Skeletal muscle satellite cell (primary cell): ENCODE measurements at regions not wholly inside any gene's neighbourhood (a gene's known extent, or its start where the extent isn't known, plus 50 kb on each side); places are given as distances from the start of the nearest gene placed in this dataset.
"Not testable (repeated sequence)": the region's sequence is repeated elsewhere in the genome, so short reads cannot be mapped to it uniquely, and the experiment has no call there.

ENCODE experiments used
- H3K27me3 ChIP-seq: 2 replicates; pipeline ENCODE4 v1.7.0; 2013; ENCODE audit warnings: low read length; ENCODE audit not compliant: control insufficient read depth, insufficient read depth
- H3K36me3 ChIP-seq: 2 replicates; pipeline ENCODE4 v1.7.0; 2013; ENCODE audit warnings: mild to moderate bottlenecking, control low read depth, low read length; ENCODE audit not compliant: insufficient read depth
- H3K4me1 ChIP-seq: 2 replicates; pipeline ENCODE4 v1.7.0; 2013; ENCODE audit warnings: low read length; ENCODE audit not compliant: control insufficient read depth, insufficient read depth
- H3K4me2 ChIP-seq: 2 replicates; pipeline ENCODE4 v1.7.0; 2013; ENCODE audit warnings: mild to moderate bottlenecking, low read length
- H3K4me3 ChIP-seq: 2 replicates; pipeline ENCODE4 v1.7.0; 2013; ENCODE audit warnings: low read length
- H3K9ac ChIP-seq: 2 replicates; pipeline ENCODE4 v1.7.0; 2013; ENCODE audit warnings: mild to moderate bottlenecking, low read depth, low read length, moderate library complexity
- H3K9me3 ChIP-seq: replicated peaks from 2 replicates; pipeline ENCODE4 v1.7.0; 2013; ENCODE audit warnings: mild to moderate bottlenecking, control low read depth, low read length

DNA sequence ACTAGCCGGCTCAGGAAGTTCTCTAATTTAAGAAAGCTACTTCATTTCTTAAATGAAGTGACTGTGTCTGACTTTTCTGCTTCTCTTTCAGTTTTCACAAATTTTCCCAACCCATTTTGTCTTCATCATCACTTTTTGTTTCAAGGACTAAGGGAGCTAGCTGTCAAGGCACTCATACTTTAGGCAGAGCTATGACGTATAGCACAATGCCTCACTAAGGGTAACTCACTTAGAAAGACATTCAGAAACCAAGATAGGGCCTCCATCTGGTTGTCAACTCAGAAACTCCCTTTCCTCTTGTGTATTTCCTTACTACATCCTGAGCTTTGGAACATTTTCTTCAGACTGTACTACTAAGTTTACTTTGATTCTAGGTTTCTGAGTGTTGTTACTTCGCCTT lies 397.9 kb downstream of the TOX3 start:
- Histone ChIP-seq H3K9me3 (no peaks in the 10 kb centered on the region), H3K4me3 (no peak overlapping the region), H3K27me3 (no peaks in the 10 kb centered on the region), H3K4me2 (no peak overlapping the region), H3K9ac (no peak overlapping the region), H3K36me3 (no peaks in the 10 kb centered on the region), H3K4me1 (no peaks in the 10 kb centered on the region)

DNA sequence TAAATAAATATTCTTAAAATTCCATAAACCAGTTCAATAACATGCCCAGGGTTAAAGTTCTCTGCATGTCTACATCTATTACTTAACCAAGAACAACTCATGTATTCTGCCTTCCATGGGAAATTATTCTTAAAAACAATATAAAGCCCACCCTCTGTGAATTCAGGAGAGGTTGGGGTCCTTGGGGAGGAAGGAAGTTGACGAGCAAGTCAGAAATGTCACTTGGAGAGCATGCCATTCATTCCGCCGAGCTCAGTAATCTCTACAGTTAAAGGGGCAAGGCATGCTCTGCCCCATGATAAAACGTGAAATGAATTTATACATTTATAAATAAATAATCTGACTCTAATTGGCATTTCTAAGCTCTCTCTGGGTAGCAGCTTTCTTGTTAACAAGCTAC lies 405.1 kb downstream of the TOX3 start:
- Histone ChIP-seq H3K36me3 (no peaks in the 10 kb centered on the region), H3K4me3 (no peak overlapping the region), H3K27me3 (no peaks in the 10 kb centered on the region), H3K9me3 (peaks cover 5% of the 10 kb centered on the region), H3K4me2 (no peak overlapping the region), H3K9ac (no peak overlapping the region), H3K4me1 (no peaks in the 10 kb centered on the region)

DNA sequence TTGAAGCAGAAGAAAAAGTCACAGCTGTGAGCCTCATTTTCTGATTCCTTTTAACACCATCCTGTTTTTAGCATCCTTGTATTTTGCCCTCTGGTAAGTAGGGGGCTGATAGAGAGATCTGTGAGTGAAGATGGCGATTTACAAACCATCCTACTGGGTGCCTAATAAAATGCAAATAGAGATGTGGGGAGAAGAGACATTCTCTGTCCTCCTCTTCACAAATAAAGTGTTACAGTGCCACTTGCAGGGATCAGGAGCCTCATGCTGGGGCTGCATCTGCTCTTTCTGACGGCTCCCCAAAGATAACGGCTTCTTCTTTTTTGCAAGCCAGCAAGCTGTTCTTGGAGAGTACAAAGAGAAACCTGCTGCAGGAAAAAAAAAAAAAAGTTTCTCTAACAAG lies 418.6 kb downstream of the TOX3 start:
- Histone ChIP-seq H3K27me3 (no peaks in the 10 kb centered on the region), H3K4me1 (no peaks in the 10 kb centered on the region), H3K4me2 (no peak overlapping the region), H3K36me3 (no peaks in the 10 kb centered on the region), H3K9ac (no peak overlapping the region), H3K4me3 (no peak overlapping the region), H3K9me3 (peaks cover 11% of the 10 kb centered on the region)

DNA sequence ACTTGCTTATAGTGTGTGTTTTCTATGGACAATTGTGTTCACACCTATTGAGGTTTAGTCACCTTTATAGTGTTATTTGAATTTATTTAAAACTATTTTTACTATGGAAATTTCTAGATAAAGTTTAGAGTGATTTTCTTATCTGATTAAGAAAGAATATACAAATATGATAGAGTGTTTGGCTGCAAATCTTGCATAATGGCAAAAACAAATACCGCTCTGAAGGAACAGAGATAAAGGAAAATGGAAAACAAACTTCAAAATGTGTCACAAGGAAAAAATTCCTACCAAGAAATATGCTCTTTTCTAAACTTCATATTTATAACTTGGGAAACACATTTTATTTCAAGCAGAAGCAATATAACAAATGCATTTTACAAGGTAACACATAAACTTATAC lies 423.1 kb downstream of the TOX3 start:
- no peak overlapping the region for H3K4me2 ChIP-seq
- H3K9me3 ChIP-seq, result no peaks in the 10 kb centered on the region
- H3K4me3 ChIP-seq, result no peak overlapping the region
- H3K9ac ChIP-seq, result no peak overlapping the region
- no peaks in the 10 kb centered on the region for H3K4me1 ChIP-seq
- no peaks in the 10 kb centered on the region for H3K36me3 ChIP-seq
- H3K27me3 ChIP-seq, result no peaks in the 10 kb centered on the region

DNA sequence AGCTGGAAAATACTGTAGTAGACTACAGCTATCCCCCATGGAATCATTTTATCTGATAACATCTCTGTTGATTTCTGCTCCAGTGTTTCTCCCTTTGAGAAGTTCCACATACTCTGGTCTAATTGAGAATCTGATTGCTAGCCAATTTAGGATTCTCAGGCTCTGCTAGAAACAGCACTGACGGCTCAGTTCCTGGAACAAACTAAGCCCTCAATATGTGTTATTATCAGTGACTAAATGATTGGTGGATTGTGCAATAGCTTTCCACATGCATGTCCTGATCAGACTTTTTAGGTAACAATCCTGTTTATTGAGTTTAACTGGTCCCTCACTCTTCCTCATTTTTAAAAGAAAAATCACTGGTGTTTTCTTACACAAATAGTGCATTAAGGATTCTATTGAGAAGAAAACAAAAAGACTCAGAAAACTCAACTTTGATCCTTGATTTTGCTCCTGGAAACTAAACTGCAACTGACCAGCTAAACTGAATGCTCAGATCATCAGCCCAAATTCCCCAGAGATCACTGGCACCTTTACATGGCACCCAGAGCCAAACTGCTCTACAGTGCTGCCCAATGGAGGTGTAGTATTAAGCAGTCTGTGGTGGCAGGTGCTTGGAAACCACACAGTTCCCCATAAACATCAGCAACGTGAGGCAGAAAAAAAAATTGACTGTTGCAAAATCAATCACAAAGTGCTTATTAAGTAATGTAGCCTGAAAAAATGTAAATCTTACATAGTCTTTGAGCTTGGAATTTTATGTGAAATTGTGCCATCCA lies 423.7 kb downstream of the TOX3 start:
- Histone ChIP-seq H3K27me3 (no peaks in the 10 kb centered on the region), H3K36me3 (no peaks in the 10 kb centered on the region), H3K4me3 (no peak overlapping the region), H3K9ac (no peak overlapping the region), H3K9me3 (no peaks in the 10 kb centered on the region), H3K4me1 (no peaks in the 10 kb centered on the region), H3K4me2 (no peak overlapping the region)

DNA sequence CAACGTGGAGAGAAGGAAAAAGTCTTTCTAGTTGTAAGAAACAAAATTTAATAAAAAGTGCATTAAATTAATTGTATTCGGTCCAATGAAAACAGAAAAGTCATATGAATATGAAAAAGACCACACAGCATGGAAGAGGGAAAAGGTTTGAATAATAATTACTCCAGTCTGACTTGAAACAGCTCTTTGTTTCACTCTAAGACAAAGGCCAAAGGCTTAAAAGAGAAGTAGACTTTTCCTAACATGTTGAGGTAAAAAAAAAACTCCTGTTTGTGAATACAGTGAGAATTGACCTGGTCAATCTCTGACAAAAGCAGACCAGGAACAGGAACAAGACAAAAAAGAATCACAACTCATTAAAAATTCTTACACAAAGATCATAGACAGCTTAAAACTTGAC lies 429.8 kb downstream of the TOX3 start:
- H3K27me3 ChIP-seq, result no peaks in the 10 kb centered on the region
- no peak overlapping the region for H3K9ac ChIP-seq
- no peak overlapping the region for H3K4me2 ChIP-seq
- H3K9me3 ChIP-seq, result peaks cover 3% of the 10 kb centered on the region
- H3K4me1 ChIP-seq, result no peaks in the 10 kb centered on the region
- H3K4me3 ChIP-seq, result no peak overlapping the region
- no peaks in the 10 kb centered on the region for H3K36me3 ChIP-seq

DNA sequence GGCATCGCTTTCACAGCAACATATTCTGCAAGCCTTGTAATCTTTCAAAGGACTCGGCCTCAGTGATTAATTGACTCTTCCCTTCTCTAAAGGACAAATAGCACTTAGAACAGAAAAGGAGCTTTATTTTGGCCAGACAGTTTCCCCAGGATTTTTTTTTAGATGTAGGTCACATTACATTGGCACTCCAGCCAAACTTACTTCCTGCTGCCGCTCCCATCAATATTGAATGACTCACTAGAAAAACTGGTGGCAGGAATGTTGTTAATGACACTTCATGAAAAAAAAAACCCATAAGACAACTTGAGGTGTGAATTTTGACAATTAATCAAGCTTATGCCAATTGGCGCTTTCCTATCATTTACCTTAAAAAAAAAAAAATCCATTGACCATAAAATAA lies 432.6 kb downstream of the TOX3 start:
- no peaks in the 10 kb centered on the region for H3K27me3 ChIP-seq
- no peak overlapping the region for H3K9ac ChIP-seq
- no peak overlapping the region for H3K4me3 ChIP-seq
- H3K9me3 ChIP-seq, result peaks cover 3% of the 10 kb centered on the region
- H3K4me2 ChIP-seq, result no peak overlapping the region
- no peaks in the 10 kb centered on the region for H3K36me3 ChIP-seq
- H3K4me1 ChIP-seq, result no peaks in the 10 kb centered on the region

DNA sequence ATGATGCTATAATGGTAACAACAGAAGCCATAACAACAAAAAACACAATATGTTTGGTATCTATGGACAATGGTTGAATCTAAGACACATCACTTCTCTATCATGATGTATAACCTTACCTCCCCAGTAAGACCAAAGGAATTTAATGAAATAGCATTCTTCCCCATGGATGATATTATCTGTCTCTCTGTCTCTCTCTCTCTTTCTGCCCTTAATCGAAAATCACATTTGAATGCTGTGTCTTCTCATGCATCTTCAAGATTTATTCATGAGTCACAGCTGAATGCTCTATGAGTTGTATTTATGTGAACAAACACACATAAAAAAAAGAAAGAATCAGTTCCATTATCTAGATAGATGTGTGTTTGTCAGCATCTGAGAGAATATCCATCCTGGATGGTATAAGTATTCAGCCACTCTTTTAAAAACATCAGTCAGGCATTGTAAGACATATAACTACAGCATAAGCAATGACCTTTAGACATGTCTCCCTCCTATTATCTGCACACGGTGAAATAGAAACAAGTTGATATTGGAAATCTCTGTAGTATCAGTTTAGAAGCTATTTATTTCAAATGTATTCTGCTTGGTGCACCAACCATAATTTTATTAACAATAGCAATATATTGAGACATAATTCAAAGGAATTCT lies 433.3 kb downstream of the TOX3 start:
- Histone ChIP-seq H3K9ac (no peak overlapping the region), H3K9me3 (peaks cover 3% of the 10 kb centered on the region), H3K27me3 (no peaks in the 10 kb centered on the region), H3K4me3 (no peak overlapping the region), H3K4me2 (no peak overlapping the region), H3K36me3 (no peaks in the 10 kb centered on the region), H3K4me1 (no peaks in the 10 kb centered on the region)

DNA sequence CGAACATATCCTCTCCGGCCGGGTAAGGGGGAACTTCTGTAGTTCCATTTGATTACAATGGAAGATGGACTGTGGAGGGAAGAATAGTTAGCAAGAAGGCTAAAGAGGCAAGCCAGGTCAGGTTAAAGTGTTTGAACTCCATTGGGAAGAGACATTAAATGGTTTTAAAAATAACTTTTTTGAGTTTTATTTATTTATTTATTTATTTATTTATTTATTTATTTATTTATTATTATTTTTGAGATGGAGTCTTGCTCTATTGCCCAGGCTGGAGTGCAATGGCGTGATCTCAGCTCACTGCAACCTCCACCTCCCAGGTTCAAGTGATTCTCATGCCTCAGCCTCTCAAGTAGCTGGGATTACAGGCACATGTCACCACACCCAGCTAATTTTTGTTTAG lies 441.9 kb downstream of the TOX3 start:
- H3K4me3 ChIP-seq, H3K9me3 ChIP-seq, H3K27me3 ChIP-seq, H3K9ac ChIP-seq, H3K4me2 ChIP-seq, H3K36me3 ChIP-seq, H3K4me1 ChIP-seq: not testable (repeated sequence)

DNA sequence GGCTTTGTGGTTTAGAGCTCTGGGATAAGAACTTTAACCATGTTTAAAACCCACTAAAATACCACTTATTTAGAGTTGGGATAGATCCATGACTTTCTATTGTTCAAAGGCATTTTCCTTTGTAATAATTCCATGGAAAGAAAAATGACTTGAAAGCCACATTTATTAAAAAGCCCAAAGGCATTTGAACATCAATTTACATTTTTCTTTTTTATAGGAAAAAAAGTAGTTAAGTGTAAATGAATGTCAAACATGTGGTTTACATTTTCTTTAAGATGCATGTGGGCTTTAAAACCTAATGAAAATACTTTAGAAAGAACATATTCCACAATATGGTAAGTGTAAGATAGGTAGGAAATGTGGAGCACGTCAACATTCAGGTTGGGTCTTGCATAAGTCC lies 443.2 kb downstream of the TOX3 start:
- no peaks in the 10 kb centered on the region for H3K27me3 ChIP-seq
- H3K36me3 ChIP-seq, result no peaks in the 10 kb centered on the region
- H3K4me3 ChIP-seq, result no peak overlapping the region
- H3K9me3 ChIP-seq, result peaks cover 3% of the 10 kb centered on the region
- H3K4me1 ChIP-seq, result no peaks in the 10 kb centered on the region
- no peak overlapping the region for H3K9ac ChIP-seq
- no peak overlapping the region for H3K4me2 ChIP-seq

DNA sequence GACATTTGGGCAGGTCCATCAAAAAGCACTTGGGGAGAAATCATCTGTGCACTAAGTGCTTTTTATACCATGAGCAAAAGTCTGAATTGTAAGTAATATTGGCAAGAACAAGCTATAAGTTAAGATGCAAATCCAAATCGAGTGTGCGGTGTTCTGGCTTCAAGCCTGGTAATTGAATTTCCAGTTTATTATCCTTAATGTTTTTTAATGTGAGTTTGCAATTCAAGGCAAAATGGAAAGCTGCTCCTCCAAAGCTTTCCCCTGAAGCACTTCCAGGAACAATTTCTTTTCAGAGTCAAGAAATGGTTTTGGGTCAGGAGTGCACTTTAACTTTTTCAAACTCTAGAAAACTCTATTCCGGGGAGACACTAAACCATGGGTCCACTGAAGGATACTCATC lies 445.7 kb downstream of the TOX3 start:
- no peaks in the 10 kb centered on the region for H3K4me1 ChIP-seq
- no peak overlapping the region for H3K9ac ChIP-seq
- no peak overlapping the region for H3K4me2 ChIP-seq
- no peak overlapping the region for H3K4me3 ChIP-seq
- peaks cover 3% of the 10 kb centered on the region for H3K9me3 ChIP-seq
- H3K36me3 ChIP-seq, result no peaks in the 10 kb centered on the region
- no peaks in the 10 kb centered on the region for H3K27me3 ChIP-seq

DNA sequence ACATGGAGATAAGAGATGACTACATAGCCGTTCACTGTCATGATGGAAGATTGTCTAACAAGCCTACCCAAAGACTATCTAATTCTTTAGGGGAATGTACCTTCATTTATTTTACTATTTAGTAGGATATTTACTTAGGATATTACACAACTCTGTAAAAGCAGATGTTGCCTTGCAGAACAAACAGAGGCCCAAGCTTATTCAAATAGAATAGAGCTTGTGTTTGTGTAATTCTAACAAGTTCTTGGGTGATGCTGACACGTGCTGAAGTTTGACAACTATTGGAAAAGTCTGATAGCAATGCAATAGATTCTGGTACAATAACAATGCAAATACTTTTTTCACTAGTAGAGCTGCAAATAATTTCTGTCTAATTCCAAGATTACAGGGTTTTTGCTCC lies 447.6 kb downstream of the TOX3 start:
- no peaks in the 10 kb centered on the region for H3K36me3 ChIP-seq
- no peaks in the 10 kb centered on the region for H3K9me3 ChIP-seq
- H3K4me2 ChIP-seq, result no peak overlapping the region
- no peak overlapping the region for H3K9ac ChIP-seq
- H3K27me3 ChIP-seq, result no peaks in the 10 kb centered on the region
- no peaks in the 10 kb centered on the region for H3K4me1 ChIP-seq
- no peak overlapping the region for H3K4me3 ChIP-seq
